ENCODE measurements at regions not wholly inside any gene's neighbourhood (a gene's known extent, or its start where the extent isn't known, plus 50 kb on each side); places are given as distances from the start of the nearest gene placed in this dataset.

DNA sequence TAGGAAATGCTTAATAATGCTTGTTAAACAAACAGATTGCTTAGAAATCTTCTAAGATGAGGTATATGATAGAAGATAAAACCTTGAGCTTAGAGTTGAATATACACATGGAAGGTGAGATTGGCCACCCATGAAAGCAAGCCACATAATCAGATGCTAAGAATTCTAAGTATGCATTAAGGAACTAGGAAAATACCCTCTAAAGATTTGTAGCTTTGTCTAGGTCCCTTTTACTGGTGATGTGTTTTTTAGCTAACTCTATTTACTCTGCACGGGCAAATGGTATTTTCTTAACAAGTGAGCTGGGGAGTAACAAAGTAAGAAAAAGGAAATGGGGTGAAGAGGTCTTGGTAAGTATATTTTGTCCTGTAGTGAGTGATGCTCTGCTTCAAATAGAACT lies 310.3 kb downstream of the OXSM start:
- TF ChIP-seq, protein P1, sequence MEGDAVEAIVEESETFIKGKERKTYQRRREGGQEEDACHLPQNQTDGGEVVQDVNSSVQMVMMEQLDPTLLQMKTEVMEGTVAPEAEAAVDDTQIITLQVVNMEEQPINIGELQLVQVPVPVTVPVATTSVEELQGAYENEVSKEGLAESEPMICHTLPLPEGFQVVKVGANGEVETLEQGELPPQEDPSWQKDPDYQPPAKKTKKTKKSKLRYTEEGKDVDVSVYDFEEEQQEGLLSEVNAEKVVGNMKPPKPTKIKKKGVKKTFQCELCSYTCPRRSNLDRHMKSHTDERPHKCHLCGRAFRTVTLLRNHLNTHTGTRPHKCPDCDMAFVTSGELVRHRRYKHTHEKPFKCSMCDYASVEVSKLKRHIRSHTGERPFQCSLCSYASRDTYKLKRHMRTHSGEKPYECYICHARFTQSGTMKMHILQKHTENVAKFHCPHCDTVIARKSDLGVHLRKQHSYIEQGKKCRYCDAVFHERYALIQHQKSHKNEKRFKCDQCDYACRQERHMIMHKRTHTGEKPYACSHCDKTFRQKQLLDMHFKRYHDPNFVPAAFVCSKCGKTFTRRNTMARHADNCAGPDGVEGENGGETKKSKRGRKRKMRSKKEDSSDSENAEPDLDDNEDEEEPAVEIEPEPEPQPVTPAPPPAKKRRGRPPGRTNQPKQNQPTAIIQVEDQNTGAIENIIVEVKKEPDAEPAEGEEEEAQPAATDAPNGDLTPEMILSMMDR (IDR thresholded peaks at IDR 0.05) = no peak
- TF ChIP-seq POLR2A (IDR thresholded peaks at IDR 0.05) = no peak
